ENCODE measurements at regions not wholly inside any gene's neighbourhood (a gene's known extent, or its start where the extent isn't known, plus 50 kb on each side); places are given as distances from the start of the nearest gene placed in this dataset.

DNA sequence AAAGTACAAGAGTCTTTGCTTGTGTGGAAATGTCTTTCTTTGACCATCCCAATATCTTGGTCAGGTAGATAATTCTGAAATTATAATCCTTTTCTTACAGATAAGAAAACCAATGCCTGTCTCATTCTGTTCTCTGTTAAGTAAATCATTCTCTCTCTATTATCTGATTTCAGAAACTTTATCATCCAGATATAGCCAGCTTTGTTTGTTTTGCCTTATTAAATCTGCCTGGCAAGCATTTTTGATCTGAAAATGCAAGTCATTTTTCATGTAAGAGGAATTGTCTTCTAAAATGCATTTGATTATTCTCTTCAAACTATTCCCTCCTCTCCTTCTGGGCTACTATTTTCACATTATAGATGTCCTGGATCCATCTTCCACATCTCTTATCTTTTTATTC is 625.5 kb downstream of the CCDC171 start:
- Histone ChIP-seq H3K9me3 (no peaks in the 10 kb centered on the region), H3K36me3 (no peaks in the 10 kb centered on the region), H3K27me3 (no peaks in the 10 kb centered on the region), H3K27ac (no peak overlapping the region), H3K4me1 (peaks cover 0 to 7% (median 0%) of the 10 kb centered on the region in 4 donors), H3K4me3 (no peak overlapping the region)
- no peak for DNase-seq (ENCODE audit: low spot score in 2 of 2)
- TF ChIP-seq EP300 (IDR thresholded peaks at IDR 0.05) (no peak), POLR2A (IDR thresholded peaks at IDR 0.05) (no peak)
- TF ChIP-seq, protein P1, sequence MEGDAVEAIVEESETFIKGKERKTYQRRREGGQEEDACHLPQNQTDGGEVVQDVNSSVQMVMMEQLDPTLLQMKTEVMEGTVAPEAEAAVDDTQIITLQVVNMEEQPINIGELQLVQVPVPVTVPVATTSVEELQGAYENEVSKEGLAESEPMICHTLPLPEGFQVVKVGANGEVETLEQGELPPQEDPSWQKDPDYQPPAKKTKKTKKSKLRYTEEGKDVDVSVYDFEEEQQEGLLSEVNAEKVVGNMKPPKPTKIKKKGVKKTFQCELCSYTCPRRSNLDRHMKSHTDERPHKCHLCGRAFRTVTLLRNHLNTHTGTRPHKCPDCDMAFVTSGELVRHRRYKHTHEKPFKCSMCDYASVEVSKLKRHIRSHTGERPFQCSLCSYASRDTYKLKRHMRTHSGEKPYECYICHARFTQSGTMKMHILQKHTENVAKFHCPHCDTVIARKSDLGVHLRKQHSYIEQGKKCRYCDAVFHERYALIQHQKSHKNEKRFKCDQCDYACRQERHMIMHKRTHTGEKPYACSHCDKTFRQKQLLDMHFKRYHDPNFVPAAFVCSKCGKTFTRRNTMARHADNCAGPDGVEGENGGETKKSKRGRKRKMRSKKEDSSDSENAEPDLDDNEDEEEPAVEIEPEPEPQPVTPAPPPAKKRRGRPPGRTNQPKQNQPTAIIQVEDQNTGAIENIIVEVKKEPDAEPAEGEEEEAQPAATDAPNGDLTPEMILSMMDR (IDR thresholded peaks at IDR 0.05) = no peak

DNA sequence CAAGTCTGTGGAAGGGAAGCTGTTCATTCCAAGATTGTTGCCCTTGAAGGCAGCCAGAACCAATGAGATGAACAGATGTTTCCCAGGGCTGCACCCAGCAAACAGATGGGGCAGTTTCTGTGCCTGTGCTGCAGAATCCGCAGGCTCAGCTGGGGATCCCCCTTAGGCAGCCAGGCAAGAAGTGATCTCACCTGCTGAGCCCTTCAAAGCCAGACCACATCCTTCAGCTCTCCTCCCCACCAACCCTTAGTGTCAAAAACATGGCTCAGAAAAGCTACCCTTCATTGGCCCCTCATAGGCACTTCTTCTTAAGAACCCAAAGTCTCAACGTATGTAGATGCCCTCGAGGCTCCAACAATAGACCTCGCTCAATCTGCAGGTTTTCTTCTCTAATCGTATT is 626.7 kb downstream of the CCDC171 start:
- no peak for DNase-seq (ENCODE audit: low spot score in 2 of 2)
- 84 to 93% methylated on average over 5 of the region's 5 CpGs for WGBS, 2 donors

DNA sequence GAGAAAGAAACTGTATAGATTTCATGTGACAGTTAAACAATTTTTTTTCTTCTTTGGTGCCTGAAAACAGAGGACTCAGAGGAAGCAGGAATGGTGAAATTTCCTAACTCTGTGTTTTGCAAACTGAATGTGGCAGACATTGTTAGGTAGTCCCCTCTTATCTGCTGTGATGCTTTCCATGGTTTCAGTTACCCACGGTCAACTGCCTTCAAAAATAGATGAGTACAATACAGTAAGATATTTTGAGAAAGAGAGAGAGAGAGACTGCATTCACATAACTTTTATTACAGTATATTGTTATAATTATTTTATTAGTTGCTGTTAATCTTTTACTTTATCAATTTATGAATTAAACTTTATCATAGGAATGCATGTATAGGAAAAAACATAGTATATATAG is 627.2 kb downstream of the CCDC171 start:
- H3K9me3 ChIP-seq = no peaks in the 10 kb centered on the region
- TF ChIP-seq EP300 (IDR thresholded peaks at IDR 0.05) (no peak), POLR2A (IDR thresholded peaks at IDR 0.05) (no peak)
- TF ChIP-seq, protein P1 (IDR thresholded peaks at IDR 0.05) = no peak
- no peaks in the 10 kb centered on the region for H3K36me3 ChIP-seq
- no peak overlapping the region for H3K4me3 ChIP-seq
- DNase-seq (ENCODE audit: low spot score in 2 of 2) = no peak
- no peak overlapping the region for H3K27ac ChIP-seq
- peaks cover 0 to 7% (median 0%) of the 10 kb centered on the region in 4 donors for H3K4me1 ChIP-seq
- WGBS, 2 donors = 84 to 89% methylated on average over 1 of the region's 1 CpG
- no peaks in the 10 kb centered on the region for H3K27me3 ChIP-seq

More for the DNA sequence above, 626.7 kb downstream of the CCDC171 start:
- TF ChIP-seq POLR2A (IDR thresholded peaks at IDR 0.05) (no peak), EP300 (IDR thresholded peaks at IDR 0.05) (no peak)
- TF ChIP-seq, protein P1 (IDR thresholded peaks at IDR 0.05) = no peak
- no peaks in the 10 kb centered on the region for H3K9me3 ChIP-seq
- H3K27me3 ChIP-seq = no peaks in the 10 kb centered on the region
- peaks cover 0 to 7% (median 0%) of the 10 kb centered on the region in 4 donors for H3K4me1 ChIP-seq
- H3K36me3 ChIP-seq = no peaks in the 10 kb centered on the region
- no peak overlapping the region for H3K27ac ChIP-seq
- H3K4me3 ChIP-seq = no peak overlapping the region

DNA sequence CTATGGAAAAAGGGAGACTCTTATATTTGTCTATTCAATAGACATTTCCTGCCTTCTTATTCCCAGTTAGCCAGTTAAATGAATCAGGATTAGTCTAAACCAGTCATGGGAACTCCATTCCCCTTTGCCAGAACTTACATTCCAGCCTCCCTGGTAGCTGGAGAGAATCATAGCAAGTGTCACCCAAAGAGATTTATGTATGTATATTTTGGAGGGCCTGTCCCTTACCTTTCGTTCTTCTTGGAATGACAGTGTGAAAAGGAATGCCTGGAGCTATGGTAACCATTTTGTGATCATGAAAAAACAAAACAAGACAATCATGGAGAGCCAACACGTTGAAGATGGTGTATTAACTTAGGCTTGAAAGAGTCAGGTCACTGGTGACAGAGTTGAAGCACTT is 627.7 kb downstream of the CCDC171 start:
- no peak overlapping the region for H3K27ac ChIP-seq
- no peak overlapping the region for H3K4me3 ChIP-seq
- no peaks in the 10 kb centered on the region for H3K27me3 ChIP-seq
- H3K36me3 ChIP-seq = no peaks in the 10 kb centered on the region
- peaks cover 0 to 6% (median 0%) of the 10 kb centered on the region in 4 donors for H3K4me1 ChIP-seq
- no peaks in the 10 kb centered on the region for H3K9me3 ChIP-seq
- DNase-seq (ENCODE audit: low spot score in 2 of 2) = no peak
- WGBS, 2 donors = 59 to 61% methylated on average over 2 of the region's 2 CpGs
- TF ChIP-seq POLR2A (IDR thresholded peaks at IDR 0.05) (no peak), EP300 (IDR thresholded peaks at IDR 0.05) (no peak)
- TF ChIP-seq, protein P1 (IDR thresholded peaks at IDR 0.05) = no peak

DNA sequence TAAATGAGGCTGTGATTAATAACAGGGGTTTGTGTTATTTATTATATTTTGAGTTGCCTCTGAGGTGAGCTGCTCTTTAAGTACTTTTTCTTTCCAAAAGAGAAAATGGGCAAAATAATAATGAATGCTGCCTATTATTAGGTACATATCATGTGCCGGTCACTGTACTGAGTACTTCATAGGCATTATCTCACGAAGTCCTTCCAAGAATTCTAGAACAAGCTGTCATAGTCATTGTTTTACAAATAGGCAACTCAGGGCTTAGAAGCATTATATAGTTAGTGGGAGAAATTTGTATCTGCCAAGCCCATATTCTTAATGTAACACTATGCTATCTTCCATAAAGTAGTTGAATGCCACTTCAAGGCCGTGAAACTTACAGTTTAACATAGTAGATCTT is 628.7 kb downstream of the CCDC171 start:
- Histone ChIP-seq H3K9me3 (no peaks in the 10 kb centered on the region), H3K4me1 (peaks cover 0 to 5% (median 0%) of the 10 kb centered on the region in 4 donors), H3K36me3 (no peaks in the 10 kb centered on the region), H3K27ac (no peak overlapping the region), H3K4me3 (no peak overlapping the region), H3K27me3 (no peaks in the 10 kb centered on the region)
- WGBS, 2 donors = 74 to 81% methylated on average over 3 of the region's 3 CpGs
- no peak for DNase-seq (ENCODE audit: low spot score in 2 of 2)
- TF ChIP-seq, protein P1 (IDR thresholded peaks at IDR 0.05) = no peak
- no peak for TF ChIP-seq POLR2A (IDR thresholded peaks at IDR 0.05)
- TF ChIP-seq EP300 (IDR thresholded peaks at IDR 0.05) = no peak

Data from tibial nerve (tissue), 4 donors.